ENCODE measurements at regions not wholly inside any gene's neighbourhood (a gene's known extent, or its start where the extent isn't known, plus 50 kb on each side); places are given as distances from the start of the nearest gene placed in this dataset.

DNA sequence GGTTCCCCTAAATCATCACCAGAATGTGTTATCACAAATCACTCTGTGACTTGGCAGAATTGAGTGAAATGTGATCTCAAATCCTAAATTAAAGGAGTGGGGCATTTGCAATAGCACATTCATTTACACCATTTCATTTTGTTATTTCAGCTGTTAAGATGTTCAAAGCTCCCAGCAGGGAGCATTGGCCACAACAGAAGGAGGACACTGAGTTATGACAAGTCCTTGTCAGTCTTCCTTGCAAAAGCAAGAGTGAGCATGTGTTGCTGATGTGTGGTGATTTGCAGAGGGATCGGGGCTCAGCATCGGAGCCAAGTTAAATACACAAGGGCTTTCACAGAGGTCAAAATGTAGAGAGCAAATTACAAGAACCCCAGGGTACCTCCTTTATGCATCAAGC lies 372.2 kb upstream of the CDH5 start:
- TF ChIP-seq, protein P1, sequence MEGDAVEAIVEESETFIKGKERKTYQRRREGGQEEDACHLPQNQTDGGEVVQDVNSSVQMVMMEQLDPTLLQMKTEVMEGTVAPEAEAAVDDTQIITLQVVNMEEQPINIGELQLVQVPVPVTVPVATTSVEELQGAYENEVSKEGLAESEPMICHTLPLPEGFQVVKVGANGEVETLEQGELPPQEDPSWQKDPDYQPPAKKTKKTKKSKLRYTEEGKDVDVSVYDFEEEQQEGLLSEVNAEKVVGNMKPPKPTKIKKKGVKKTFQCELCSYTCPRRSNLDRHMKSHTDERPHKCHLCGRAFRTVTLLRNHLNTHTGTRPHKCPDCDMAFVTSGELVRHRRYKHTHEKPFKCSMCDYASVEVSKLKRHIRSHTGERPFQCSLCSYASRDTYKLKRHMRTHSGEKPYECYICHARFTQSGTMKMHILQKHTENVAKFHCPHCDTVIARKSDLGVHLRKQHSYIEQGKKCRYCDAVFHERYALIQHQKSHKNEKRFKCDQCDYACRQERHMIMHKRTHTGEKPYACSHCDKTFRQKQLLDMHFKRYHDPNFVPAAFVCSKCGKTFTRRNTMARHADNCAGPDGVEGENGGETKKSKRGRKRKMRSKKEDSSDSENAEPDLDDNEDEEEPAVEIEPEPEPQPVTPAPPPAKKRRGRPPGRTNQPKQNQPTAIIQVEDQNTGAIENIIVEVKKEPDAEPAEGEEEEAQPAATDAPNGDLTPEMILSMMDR (IDR thresholded peaks at IDR 0.05; ENCODE audit: insufficient read depth, low read length), result no peak
- no peak for DNase-seq (ENCODE audit: low read depth)
- H3K4me3 ChIP-seq (ENCODE audit: low read depth, low read length), result no peak overlapping the region

DNA sequence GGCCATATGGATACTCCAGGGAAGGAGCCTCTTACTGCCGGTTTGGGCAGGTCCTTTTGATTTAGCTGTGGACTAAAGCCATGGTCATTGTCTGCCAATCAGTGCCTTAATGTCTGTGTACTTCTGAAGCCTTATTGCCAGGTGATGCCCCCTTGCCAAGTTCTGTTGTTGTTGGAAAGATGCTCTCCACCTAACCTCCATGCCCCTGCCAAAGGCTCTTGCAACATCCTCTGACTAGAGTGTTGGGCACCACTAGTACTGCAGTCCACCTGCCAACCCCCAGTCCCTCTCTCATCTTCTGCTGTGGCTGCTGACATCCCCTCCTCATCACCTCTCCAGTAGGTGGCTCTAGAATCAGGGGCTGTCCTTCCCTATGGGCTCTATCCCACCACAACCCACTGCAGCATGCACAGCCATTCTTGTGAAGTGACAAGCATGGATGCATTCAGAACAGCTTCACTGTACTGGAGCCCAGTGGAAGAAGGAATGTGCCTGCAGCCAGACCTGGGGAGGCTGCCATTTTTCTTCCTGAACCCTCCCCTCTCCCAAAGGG lies 375.3 kb upstream of the CDH5 start:
- TF ChIP-seq, protein P1 (IDR thresholded peaks at IDR 0.05; ENCODE audit: insufficient read depth, low read length), result no peak
- no peak overlapping the region for H3K4me3 ChIP-seq (ENCODE audit: low read depth, low read length)
- DNase-seq (ENCODE audit: low read depth), result no peak

DNA sequence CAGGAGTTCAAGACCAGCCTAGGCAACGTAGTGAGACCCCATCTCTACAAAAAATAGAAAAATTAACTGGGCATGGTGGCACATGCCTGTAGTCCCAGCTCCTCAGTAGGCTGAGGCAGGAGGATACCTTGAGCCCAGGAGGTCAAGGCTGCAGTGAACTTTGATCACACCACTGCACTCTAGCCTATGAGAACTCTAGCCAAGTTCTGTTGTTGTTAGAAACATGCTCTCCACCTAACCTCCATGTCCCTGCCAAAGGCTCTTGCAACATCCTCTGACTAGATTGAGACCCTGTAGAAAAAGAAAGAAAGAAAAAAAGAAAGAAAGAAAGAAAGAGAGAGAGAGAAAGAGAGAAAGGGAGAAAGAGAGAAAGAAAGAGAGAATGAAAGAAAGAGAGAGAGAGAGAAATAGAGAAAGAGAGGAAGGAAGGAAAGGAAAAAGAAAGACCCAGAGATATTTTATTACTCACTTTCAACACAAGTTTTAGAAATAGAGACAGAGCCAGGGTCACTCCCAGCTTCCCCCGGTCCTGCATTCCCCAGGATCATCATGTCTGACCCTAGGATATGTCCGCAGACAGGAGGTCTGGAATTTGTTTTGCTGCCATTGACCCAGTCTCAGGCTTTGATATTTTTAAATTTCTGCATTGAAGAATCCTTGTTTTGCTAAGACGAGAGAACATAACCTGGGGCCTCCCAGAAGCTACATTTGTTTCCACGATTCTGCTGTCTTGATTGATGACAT lies 376.5 kb upstream of the CDH5 start:
- H3K4me3 ChIP-seq (ENCODE audit: low read depth, low read length), result no peak overlapping the region
- TF ChIP-seq, protein P1 (IDR thresholded peaks at IDR 0.05; ENCODE audit: insufficient read depth, low read length), result no peak
- DNase-seq (ENCODE audit: low read depth), result peak; percentile 37

DNA sequence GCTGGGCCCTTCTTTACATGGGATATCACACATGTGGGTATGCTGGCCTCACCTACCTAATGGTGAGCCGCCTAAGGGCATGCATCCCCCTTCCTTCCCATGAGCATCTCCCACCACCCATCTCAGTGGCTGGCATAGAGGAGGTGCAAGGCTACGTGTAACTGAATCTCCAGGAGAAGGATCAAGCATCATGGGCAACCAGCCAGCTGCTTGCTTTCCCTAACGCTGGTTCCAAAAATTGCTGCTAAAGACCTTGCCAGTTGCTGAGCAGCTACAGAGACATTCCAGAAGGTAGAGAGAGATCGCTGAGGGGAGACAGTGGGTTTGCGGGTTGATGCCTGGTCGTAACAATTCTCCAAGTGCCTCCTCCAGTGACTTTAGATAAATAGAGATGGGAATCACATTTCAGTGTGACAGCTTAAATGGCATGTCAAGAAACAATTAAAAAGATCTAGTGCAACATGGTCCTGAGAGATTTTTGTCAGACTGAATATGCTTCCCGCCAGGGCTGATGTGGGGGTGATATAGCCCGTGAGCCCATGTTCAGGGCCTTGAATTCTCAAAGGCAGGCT lies 378.4 kb upstream of the CDH5 start:
- H3K4me3 ChIP-seq (ENCODE audit: low read depth, low read length), result no peak overlapping the region
- DNase-seq (ENCODE audit: low read depth), result peak; percentile 32
- TF ChIP-seq, protein P1 (IDR thresholded peaks at IDR 0.05; ENCODE audit: insufficient read depth, low read length), result no peak

DNA sequence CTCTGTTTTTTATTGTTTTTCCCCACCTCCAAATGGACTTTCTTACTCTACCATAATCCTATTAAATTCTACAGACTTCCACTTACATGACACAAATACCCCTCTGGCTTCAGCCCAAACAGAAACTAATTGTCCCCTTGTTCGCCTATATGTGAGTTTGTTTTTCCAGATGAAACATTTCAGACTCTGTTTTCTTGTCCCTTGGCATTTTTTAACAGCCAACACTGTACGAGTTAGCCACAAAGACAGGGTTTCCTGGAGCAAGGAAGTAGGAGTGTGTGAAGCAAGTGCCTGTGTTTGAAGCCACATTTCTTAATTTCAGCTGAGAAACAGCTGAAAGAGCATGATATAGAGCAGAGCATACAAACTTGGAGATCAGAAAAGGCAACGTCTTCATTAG lies 382.2 kb upstream of the CDH5 start:
- H3K4me3 ChIP-seq (ENCODE audit: low read depth, low read length), result no peak overlapping the region
- DNase-seq (ENCODE audit: low read depth), result no peak
- TF ChIP-seq, protein P1 (IDR thresholded peaks at IDR 0.05; ENCODE audit: insufficient read depth, low read length), result no peak

DNA sequence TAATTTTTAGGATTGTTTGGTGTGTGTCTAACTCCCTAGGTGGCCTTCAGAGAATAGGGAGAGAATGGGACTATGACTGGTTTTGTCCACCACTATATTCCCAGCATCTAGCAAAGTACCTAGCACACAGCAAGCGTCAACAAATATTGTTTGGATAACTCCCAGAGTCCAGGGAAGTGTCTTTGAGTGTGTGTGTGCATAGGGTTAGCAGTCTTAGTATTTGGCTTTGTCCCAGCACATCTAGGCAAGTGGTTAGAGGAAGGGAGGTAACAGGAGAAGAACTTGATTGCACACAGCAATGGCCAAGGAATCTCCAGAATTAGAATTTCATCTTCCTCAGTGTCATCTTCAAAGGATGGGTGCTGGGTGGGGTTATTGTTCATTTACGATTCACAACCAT lies 385.4 kb upstream of the CDH5 start:
- H3K4me3 ChIP-seq (ENCODE audit: low read depth, low read length), result no peak overlapping the region
- TF ChIP-seq, protein P1 (IDR thresholded peaks at IDR 0.05; ENCODE audit: insufficient read depth, low read length), result no peak
- DNase-seq (ENCODE audit: low read depth), result no peak

Measured in fibroblast of the aortic adventitia (primary cell).